Keratinocyte (primary cell): ENCODE measurements at regions not wholly inside any gene's neighbourhood (a gene's known extent, or its start where the extent isn't known, plus 50 kb on each side); places are given as distances from the start of the nearest gene placed in this dataset.
"Not testable (repeated sequence)": the region's sequence is repeated elsewhere in the genome, so short reads cannot be mapped to it uniquely, and the experiment has no call there.

Experiments
- EZH2 ChIP-seq: IDR thresholded peaks from one replicate; pipeline ENCODE4 v1.6.1; 2012; ENCODE audit warnings: inconsistent platforms, mild to moderate bottlenecking, low read length, moderate library complexity
- TF ChIP-seq, protein P1 (sequence below), 3 experiments: IDR thresholded peaks in 1 of 3; conservative IDR thresholded peaks in 1 of 3; optimal IDR thresholded peaks in 1 of 3; 2 replicates in 2 of 3; 3 replicates in 1 of 3; pipeline versions ENCODE3 to v1.5.1; 2011; ENCODE audit warnings: low read length in 3 of 3, mild to moderate bottlenecking in 3 of 3, moderate library complexity in 2 of 3, control low read depth in 1 of 3, inconsistent platforms in 1 of 3; ENCODE audit not compliant: insufficient read depth in 2 of 3; ENCODE audit errors: extremely low read depth in 1 of 3

DNA sequence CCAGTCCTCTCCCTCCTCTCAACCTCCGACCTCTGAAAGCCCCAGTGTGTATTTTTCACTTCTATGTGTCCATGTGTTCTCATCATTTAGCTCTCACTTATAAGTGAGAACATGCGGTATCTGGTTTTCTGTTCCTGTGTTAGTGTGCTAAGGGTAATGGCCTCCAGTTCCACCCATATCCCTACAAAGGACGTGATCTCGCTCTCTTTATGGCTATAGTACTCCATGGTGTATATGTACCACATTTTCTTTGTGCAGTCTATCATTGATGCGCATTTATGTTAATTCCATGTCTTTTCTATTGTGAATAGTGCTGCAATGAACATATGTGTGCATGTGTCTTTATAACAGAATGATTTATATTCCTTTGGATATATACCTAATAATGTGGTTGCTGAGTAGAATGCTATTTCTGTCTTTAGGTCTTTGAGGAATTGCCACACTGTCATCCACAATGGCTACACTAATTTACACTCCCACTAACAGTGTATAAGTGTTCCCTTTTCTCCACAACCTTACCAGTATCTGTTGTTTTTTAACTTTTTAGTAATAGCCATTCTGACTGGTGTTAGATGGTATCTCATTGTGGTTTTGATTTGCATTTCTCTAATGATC, 749.3 kb upstream of the ARRDC3 start:
- TF ChIP-seq, protein P1, sequence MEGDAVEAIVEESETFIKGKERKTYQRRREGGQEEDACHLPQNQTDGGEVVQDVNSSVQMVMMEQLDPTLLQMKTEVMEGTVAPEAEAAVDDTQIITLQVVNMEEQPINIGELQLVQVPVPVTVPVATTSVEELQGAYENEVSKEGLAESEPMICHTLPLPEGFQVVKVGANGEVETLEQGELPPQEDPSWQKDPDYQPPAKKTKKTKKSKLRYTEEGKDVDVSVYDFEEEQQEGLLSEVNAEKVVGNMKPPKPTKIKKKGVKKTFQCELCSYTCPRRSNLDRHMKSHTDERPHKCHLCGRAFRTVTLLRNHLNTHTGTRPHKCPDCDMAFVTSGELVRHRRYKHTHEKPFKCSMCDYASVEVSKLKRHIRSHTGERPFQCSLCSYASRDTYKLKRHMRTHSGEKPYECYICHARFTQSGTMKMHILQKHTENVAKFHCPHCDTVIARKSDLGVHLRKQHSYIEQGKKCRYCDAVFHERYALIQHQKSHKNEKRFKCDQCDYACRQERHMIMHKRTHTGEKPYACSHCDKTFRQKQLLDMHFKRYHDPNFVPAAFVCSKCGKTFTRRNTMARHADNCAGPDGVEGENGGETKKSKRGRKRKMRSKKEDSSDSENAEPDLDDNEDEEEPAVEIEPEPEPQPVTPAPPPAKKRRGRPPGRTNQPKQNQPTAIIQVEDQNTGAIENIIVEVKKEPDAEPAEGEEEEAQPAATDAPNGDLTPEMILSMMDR (optimal IDR thresholded peaks at IDR 0.05 in 1 of 3, IDR thresholded peaks at IDR 0.05 in 1 of 3, conservative IDR thresholded peaks at IDR 0.05 in 1 of 3; ENCODE audit: extremely low read depth in 1 of 3, insufficient read depth in 2 of 3, low read length in 3 of 3): not testable (repeated sequence)
- TF ChIP-seq EZH2: not testable (repeated sequence)
